GM23338 (cell line): ENCODE measurements at regions not wholly inside any gene's neighbourhood (a gene's known extent, or its start where the extent isn't known, plus 50 kb on each side); places are given as distances from the start of the nearest gene placed in this dataset.

Experiments used
- ATAC-seq: fragments of 200-7000 bp; cut with Tn5 transposase; 3 replicates; pipeline ENCODE4 v1.9.1; 2020
- DNase-seq: peaks from one replicate; pipeline ENCODE4 v3.0.0-alpha.2; 2015; ENCODE audit warnings: low spot score
- H2AFZ ChIP-seq: fragments of 200-600 bp; sonication (generic); 2 replicates; pipeline ENCODE4 v1.8.0; 2016; ENCODE audit warnings: antibody characterized with exemption, mild to moderate bottlenecking, moderate library complexity
- H3F3A ChIP-seq: fragments of 200-600 bp; sonication (generic); replicated peaks from 2 replicates; pipeline ENCODE4 v1.8.0; 2017; ENCODE audit warnings: antibody characterized with exemption, mixed run types, low read depth
- H3K27ac ChIP-seq: fragments of 200-600 bp; sonication (generic); 2 replicates; pipeline ENCODE4 v1.6.1; 2016; ENCODE audit warnings: low read depth
- H3K27me3 ChIP-seq: fragments of 200-600 bp; sonication (generic); 2 replicates; pipeline ENCODE4 v1.8.0; 2016; ENCODE audit warnings: mild to moderate bottlenecking, mixed run types, moderate library complexity; ENCODE audit not compliant: insufficient read depth
- H3K36me3 ChIP-seq: fragments of 200-600 bp; sonication (generic); 2 replicates; pipeline ENCODE4 v1.8.0; 2016; ENCODE audit warnings: mild to moderate bottlenecking; ENCODE audit not compliant: insufficient read depth
- H3K4me1 ChIP-seq: fragments of 200-600 bp; sonication (generic); 2 replicates; pipeline ENCODE4 v1.8.0; 2016; ENCODE audit warnings: mild to moderate bottlenecking, moderate library complexity; ENCODE audit not compliant: insufficient read depth
- H3K4me2 ChIP-seq: fragments of 200-600 bp; sonication (generic); 2 replicates; pipeline ENCODE4 v1.7.1; 2017; ENCODE audit warnings: mixed run types
- H3K4me3 ChIP-seq: fragments of 200-600 bp; sonication (generic); 2 replicates; pipeline ENCODE4 v1.6.1; 2016; ENCODE audit warnings: mixed run types
- H3K79me2 ChIP-seq: fragments of 200-600 bp; sonication (generic); replicated peaks from 2 replicates; pipeline ENCODE4 v1.8.0; 2017; ENCODE audit warnings: mild to moderate bottlenecking; ENCODE audit not compliant: insufficient read depth
- H3K9me2 ChIP-seq: fragments of 200-600 bp; sonication (generic); 2 replicates; pipeline ENCODE4 v1.8.0; 2017; ENCODE audit not compliant: insufficient read depth
- H4K20me1 ChIP-seq: fragments of 200-600 bp; sonication (generic); replicated peaks from 2 replicates; pipeline ENCODE4 v1.8.0; 2017; ENCODE audit warnings: mild to moderate bottlenecking; ENCODE audit not compliant: insufficient read depth
- H3K27ac Mint-ChIP-seq: 2 replicates; pipeline ENCODE4 v1.8.0; 2020; ENCODE audit warnings: inconsistent platforms, mild to moderate bottlenecking, moderate library complexity, mixed read lengths
- H3K27me3 Mint-ChIP-seq: 3 replicates; pipeline ENCODE4 v1.8.0; 2022; ENCODE audit warnings: low read depth, mild to moderate bottlenecking, moderate library complexity, mixed read lengths, inconsistent platforms; ENCODE audit not compliant: insufficient read depth, poor library complexity
- H3K36me3 Mint-ChIP-seq: 3 replicates; pipeline ENCODE4 v1.8.0; 2021; ENCODE audit warnings: low read depth, mild to moderate bottlenecking, inconsistent platforms, moderate library complexity, mixed read lengths
- H3K4me1 Mint-ChIP-seq: 3 replicates; pipeline ENCODE4 v1.8.0; 2020; ENCODE audit warnings: mild to moderate bottlenecking, inconsistent platforms, mixed read lengths
- H3K4me3 Mint-ChIP-seq: 3 replicates; pipeline ENCODE4 v1.8.0; 2021; ENCODE audit warnings: moderate library complexity, mild to moderate bottlenecking, inconsistent platforms, mixed read lengths
- H3K9me3 Mint-ChIP-seq: 3 replicates; pipeline ENCODE4 v1.8.0; 2020; ENCODE audit warnings: moderate library complexity, mild to moderate bottlenecking, inconsistent platforms, mixed read lengths
- CREB1 ChIP-seq: fragments of 250-450 bp; sonication (Bioruptor Pico); IDR thresholded peaks from 2 replicates; pipeline ENCODE4 v1.5.0; 2020; ENCODE audit warnings: low read depth, mild to moderate bottlenecking, moderate library complexity
- ETS1 ChIP-seq: IDR thresholded peaks from 2 replicates; pipeline ENCODE4 v1.6.1; 2016; ENCODE audit warnings: antibody characterized with exemption
- EZH2 ChIP-seq: fragments of 200-600 bp; sonication (generic); IDR thresholded peaks from one replicate; pipeline ENCODE4 v1.8.0; 2017; ENCODE audit warnings: antibody characterized with exemption, mild to moderate bottlenecking, low read depth; ENCODE audit not compliant: unreplicated experiment
- JUNB ChIP-seq: IDR thresholded peaks from one replicate; pipeline ENCODE4 v1.6.1; 2016; ENCODE audit warnings: antibody characterized with exemption; ENCODE audit not compliant: unreplicated experiment
- NANOG ChIP-seq: IDR thresholded peaks from 2 replicates; pipeline ENCODE4 v1.6.1; 2016; ENCODE audit warnings: antibody characterized with exemption, borderline replicate concordance
- REST ChIP-seq: IDR thresholded peaks from one replicate; pipeline ENCODE4 v1.6.1; 2018; ENCODE audit warnings: antibody characterized with exemption; ENCODE audit not compliant: unreplicated experiment
- STAT1 ChIP-seq: IDR thresholded peaks from one replicate; pipeline ENCODE4 v1.6.1; 2016; ENCODE audit warnings: antibody characterized with exemption; ENCODE audit not compliant: unreplicated experiment
- ZNF114 ChIP-seq: fragments of 250-450 bp; sonication (Bioruptor Pico); IDR thresholded peaks from 2 replicates; pipeline ENCODE4 v1.5.0; 2020; ENCODE audit warnings: mild to moderate bottlenecking, moderate library complexity
- ZNF331 ChIP-seq: fragments of 250-450 bp; sonication (Bioruptor Pico); IDR thresholded peaks from 2 replicates; pipeline ENCODE4 v1.5.0; 2020; ENCODE audit warnings: low read depth, mild to moderate bottlenecking, moderate library complexity
- TF ChIP-seq, protein P1 (sequence below), 2 experiments: fragments of 200-600 bp in 1 of 2; sonication (generic) in 1 of 2; conservative IDR thresholded peaks; 2 replicates each; pipeline versions ENCODE4 v1.5.1 to v1.6.1; 2016 to 2017; ENCODE audit warnings: antibody characterized with exemption in 2 of 2, low read depth in 2 of 2, mild to moderate bottlenecking in 2 of 2, moderate library complexity in 1 of 2
- TF ChIP-seq, protein P2 (sequence below): fragments of 250-450 bp; sonication (Bioruptor Pico); IDR thresholded peaks from 2 replicates; pipeline ENCODE4 v1.5.0; 2020; ENCODE audit warnings: mild to moderate bottlenecking, moderate library complexity

DNA sequence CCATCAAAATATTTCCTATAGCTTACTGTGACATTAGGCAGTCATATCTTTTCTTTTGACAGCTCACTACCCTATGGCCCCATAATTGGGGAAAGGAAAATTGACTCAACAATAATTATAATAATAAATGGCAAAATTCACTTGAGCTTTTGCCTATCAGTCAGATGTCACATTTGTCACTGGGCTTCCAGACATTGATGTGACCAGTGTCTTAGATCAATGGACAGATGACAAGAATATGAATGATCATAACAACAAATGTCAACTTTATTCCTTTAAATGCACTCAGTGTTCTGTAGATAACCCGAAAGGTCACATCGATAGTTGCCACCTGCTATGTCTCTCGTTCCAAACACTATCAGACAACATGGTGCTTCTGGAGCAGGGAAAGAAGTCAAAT, 266.7 kb downstream of the GPATCH2 start (continued):
- TF ChIP-seq, protein P1, sequence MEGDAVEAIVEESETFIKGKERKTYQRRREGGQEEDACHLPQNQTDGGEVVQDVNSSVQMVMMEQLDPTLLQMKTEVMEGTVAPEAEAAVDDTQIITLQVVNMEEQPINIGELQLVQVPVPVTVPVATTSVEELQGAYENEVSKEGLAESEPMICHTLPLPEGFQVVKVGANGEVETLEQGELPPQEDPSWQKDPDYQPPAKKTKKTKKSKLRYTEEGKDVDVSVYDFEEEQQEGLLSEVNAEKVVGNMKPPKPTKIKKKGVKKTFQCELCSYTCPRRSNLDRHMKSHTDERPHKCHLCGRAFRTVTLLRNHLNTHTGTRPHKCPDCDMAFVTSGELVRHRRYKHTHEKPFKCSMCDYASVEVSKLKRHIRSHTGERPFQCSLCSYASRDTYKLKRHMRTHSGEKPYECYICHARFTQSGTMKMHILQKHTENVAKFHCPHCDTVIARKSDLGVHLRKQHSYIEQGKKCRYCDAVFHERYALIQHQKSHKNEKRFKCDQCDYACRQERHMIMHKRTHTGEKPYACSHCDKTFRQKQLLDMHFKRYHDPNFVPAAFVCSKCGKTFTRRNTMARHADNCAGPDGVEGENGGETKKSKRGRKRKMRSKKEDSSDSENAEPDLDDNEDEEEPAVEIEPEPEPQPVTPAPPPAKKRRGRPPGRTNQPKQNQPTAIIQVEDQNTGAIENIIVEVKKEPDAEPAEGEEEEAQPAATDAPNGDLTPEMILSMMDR (conservative IDR thresholded peaks at IDR 0.05; ENCODE audit: low read depth in 2 of 2), result no peak
- TF ChIP-seq ZNF331 (CRISPR knock-in tag), result no peak
- TF ChIP-seq CREB1, result no peak

GRCh38 chr1:217363319-217363718, 267.6 kb downstream of the GPATCH2 start:
- H2AFZ ChIP-seq, result 0 out of 2 replicates have a peak overlapping the region, but pooled peaks have one; percentile 28
- H3K27me3 Mint-ChIP-seq, result no peaks in the 10 kb centered on the region
- no peak for ATAC-seq

More at GRCh38 chr1:217363319-217363718, 267.6 kb downstream of the GPATCH2 start:
- DNase-seq, result no peak
- H3K4me3 ChIP-seq, result no peak overlapping the region
- no peaks in the 10 kb centered on the region for H3K9me2 ChIP-seq
- 0 out of 2 replicates have a peak, but pooled peaks cover 3% of the 10 kb centered on the region for H3K4me1 ChIP-seq
- H4K20me1 ChIP-seq, result no peaks in the 10 kb centered on the region
- H3K36me3 ChIP-seq, result no peaks in the 10 kb centered on the region
- H3K79me2 ChIP-seq, result no peaks in the 10 kb centered on the region
- H3K27ac ChIP-seq, result no peak overlapping the region
- Mint-ChIP-seq H3K36me3 (no peaks in the 10 kb centered on the region), H3K4me1 (no peaks in the 10 kb centered on the region; the same call in 2 of the 3 replicates), H3K9me3 (peaks cover 3% of the 10 kb centered on the region; the same call in 1 of the 3 replicates), H3K27ac (no peak overlapping the region), H3K4me3 (no peak overlapping the region)
- H3F3A ChIP-seq, result no peaks in the 10 kb centered on the region
- no peak overlapping the region for H3K4me2 ChIP-seq
- peaks cover 3% of the 10 kb centered on the region; the same call in 1 of the 2 replicates for H3K27me3 ChIP-seq
- TF ChIP-seq, protein P2, sequence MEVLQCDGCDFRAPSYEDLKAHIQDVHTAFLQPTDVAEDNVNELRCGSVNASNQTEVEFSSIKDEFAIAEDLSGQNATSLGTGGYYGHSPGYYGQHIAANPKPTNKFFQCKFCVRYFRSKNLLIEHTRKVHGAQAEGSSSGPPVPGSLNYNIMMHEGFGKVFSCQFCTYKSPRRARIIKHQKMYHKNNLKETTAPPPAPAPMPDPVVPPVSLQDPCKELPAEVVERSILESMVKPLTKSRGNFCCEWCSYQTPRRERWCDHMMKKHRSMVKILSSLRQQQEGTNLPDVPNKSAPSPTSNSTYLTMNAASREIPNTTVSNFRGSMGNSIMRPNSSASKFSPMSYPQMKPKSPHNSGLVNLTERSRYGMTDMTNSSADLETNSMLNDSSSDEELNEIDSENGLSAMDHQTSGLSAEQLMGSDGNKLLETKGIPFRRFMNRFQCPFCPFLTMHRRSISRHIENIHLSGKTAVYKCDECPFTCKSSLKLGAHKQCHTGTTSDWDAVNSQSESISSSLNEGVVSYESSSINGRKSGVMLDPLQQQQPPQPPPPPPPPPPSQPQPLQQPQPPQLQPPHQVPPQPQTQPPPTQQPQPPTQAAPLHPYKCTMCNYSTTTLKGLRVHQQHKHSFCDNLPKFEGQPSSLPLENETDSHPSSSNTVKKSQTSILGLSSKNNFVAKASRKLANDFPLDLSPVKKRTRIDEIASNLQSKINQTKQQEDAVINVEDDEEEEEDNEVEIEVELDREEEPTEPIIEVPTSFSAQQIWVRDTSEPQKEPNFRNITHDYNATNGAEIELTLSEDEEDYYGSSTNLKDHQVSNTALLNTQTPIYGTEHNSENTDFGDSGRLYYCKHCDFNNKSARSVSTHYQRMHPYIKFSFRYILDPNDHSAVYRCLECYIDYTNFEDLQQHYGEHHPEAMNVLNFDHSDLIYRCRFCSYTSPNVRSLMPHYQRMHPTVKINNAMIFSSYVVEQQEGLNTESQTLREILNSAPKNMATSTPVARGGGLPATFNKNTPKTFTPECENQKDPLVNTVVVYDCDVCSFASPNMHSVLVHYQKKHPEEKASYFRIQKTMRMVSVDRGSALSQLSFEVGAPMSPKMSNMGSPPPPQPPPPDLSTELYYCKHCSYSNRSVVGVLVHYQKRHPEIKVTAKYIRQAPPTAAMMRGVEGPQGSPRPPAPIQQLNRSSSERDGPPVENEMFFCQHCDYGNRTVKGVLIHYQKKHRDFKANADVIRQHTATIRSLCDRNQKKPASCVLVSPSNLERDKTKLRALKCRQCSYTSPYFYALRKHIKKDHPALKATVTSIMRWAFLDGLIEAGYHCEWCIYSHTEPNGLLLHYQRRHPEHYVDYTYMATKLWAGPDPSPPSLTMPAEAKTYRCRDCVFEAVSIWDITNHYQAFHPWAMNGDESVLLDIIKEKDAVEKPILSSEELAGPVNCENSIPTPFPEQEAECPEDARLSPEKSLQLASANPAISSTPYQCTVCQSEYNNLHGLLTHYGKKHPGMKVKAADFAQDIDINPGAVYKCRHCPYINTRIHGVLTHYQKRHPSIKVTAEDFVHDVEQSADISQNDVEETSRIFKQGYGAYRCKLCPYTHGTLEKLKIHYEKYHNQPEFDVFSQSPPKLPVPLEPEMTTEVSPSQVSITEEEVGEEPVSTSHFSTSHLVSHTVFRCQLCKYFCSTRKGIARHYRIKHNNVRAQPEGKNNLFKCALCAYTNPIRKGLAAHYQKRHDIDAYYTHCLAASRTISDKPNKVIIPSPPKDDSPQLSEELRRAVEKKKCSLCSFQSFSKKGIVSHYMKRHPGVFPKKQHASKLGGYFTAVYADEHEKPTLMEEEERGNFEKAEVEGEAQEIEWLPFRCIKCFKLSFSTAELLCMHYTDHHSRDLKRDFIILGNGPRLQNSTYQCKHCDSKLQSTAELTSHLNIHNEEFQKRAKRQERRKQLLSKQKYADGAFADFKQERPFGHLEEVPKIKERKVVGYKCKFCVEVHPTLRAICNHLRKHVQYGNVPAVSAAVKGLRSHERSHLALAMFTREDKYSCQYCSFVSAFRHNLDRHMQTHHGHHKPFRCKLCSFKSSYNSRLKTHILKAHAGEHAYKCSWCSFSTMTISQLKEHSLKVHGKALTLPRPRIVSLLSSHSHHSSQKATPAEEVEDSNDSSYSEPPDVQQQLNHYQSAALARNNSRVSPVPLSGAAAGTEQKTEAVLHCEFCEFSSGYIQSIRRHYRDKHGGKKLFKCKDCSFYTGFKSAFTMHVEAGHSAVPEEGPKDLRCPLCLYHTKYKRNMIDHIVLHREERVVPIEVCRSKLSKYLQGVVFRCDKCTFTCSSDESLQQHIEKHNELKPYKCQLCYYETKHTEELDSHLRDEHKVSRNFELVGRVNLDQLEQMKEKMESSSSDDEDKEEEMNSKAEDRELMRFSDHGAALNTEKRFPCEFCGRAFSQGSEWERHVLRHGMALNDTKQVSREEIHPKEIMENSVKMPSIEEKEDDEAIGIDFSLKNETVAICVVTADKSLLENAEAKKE (CRISPR knock-in tag), result no peak
- TF ChIP-seq JUNB (no peak), NANOG (no peak), STAT1 (no peak), REST (no peak), ETS1 (no peak), ZNF114 (no peak), ZNF331 (CRISPR knock-in tag) (no peak), CREB1 (no peak), EZH2 (no peak)
